NOMO-1 treated with dmso at 0.1 percent for 144 hours (cell line): ENCODE measurements at regions not wholly inside any gene's neighbourhood (a gene's known extent, or its start where the extent isn't known, plus 50 kb on each side); places are given as distances from the start of the nearest gene placed in this dataset.
"Not testable (repeated sequence)": the region's sequence is repeated elsewhere in the genome, so short reads cannot be mapped to it uniquely, and the experiment has no call there.

Experiments
- DNase-seq: peaks from one replicate; lab custom pipeline; 2025; ENCODE audit not compliant: unreplicated experiment; lab: John Stamatoyannopoulos, UW

GRCh38 chr9:78940121-78940855 is 631.5 kb upstream of the TLE4 start:
- DNase-seq, result no peak

GRCh38 chr9:78954286-78954685 is 617.5 kb upstream of the TLE4 start:
- no peak for DNase-seq

GRCh38 chr9:78958892-78959291 is 612.9 kb upstream of the TLE4 start:
- DNase-seq, result no peak

- no peak for DNase-seq
Observed at GRCh38 chr9:78962156-78962555, 609.6 kb upstream of the TLE4 start.

GRCh38 chr9:78963911-78964310 is 607.9 kb upstream of the TLE4 start:
- DNase-seq, result no peak

GRCh38 chr9:78967596-78968217 is 604.1 kb upstream of the TLE4 start:
- no peak for DNase-seq

GRCh38 chr9:78970375-78970774 is 601.4 kb upstream of the TLE4 start:
- no peak for DNase-seq

- no peak for DNase-seq
Observed at GRCh38 chr9:78971540-78971939, 600.2 kb upstream of the TLE4 start.

GRCh38 chr9:78972303-78972999 is 599.3 kb upstream of the TLE4 start:
- no peak for DNase-seq

- no peak for DNase-seq
Observed at GRCh38 chr9:78973907-78974306, 597.9 kb upstream of the TLE4 start.

GRCh38 chr9:78982849-78983248 is 588.9 kb upstream of the TLE4 start:
- DNase-seq, result no peak

- DNase-seq, result no peak
Observed at GRCh38 chr9:78985084-78985738, 586.6 kb upstream of the TLE4 start.

GRCh38 chr9:78986446-78986845 is 585.3 kb upstream of the TLE4 start:
- DNase-seq, result no peak

GRCh38 chr9:78989031-78989658 is 582.6 kb upstream of the TLE4 start:
- no peak for DNase-seq

GRCh38 chr9:78994471-78994870 is 577.3 kb upstream of the TLE4 start:
- DNase-seq, result no peak

GRCh38 chr9:78994974-78995373 is 576.8 kb upstream of the TLE4 start:
- DNase-seq, result not testable (repeated sequence)

- DNase-seq, result no peak
Observed at GRCh38 chr9:78997296-78997695, 574.5 kb upstream of the TLE4 start.

GRCh38 chr9:79000230-79001002 is 571.3 kb upstream of the TLE4 start:
- no peak for DNase-seq

- no peak for DNase-seq
Observed at GRCh38 chr9:79001012-79001411, 570.8 kb upstream of the TLE4 start.

- DNase-seq, result no peak
Observed at GRCh38 chr9:79003514-79003913, 568.3 kb upstream of the TLE4 start.
